GM19455 (cell line): ENCODE measurements at regions not wholly inside any gene's neighbourhood (a gene's known extent, or its start where the extent isn't known, plus 50 kb on each side); places are given as distances from the start of the nearest gene placed in this dataset.
"Not testable (repeated sequence)": the region's sequence is repeated elsewhere in the genome, so short reads cannot be mapped to it uniquely, and the experiment has no call there.

ENCODE experiments used
- ATAC-seq: cut with Tn5 transposase; IDR thresholded peaks from one replicate; pipeline ENCODE4 v1.9.1; 2021; ENCODE audit not compliant: unreplicated experiment

GRCh38 chr15:94834494-94834893, 603.1 kb downstream of the MCTP2 start:
- ATAC-seq = no peak

- no peak for ATAC-seq
These were observed 606.9 kb downstream of the MCTP2 start for GRCh38 chr15:94838281-94838680.

- no peak for ATAC-seq
These were observed 609.7 kb downstream of the MCTP2 start for GRCh38 chr15:94840794-94841783.

GRCh38 chr15:94843060-94843459, 611.7 kb downstream of the MCTP2 start:
- no peak for ATAC-seq

- no peak for ATAC-seq
These were observed 612.8 kb downstream of the MCTP2 start for GRCh38 chr15:94844198-94844537.

GRCh38 chr15:94844538-94845389, 613.4 kb downstream of the MCTP2 start:
- ATAC-seq = no peak

- no peak for ATAC-seq
These were observed 614.0 kb downstream of the MCTP2 start for GRCh38 chr15:94845390-94845716.

GRCh38 chr15:94847325-94847724, 616.0 kb downstream of the MCTP2 start:
- ATAC-seq = no peak

- ATAC-seq = no peak
These were observed 616.7 kb downstream of the MCTP2 start for GRCh38 chr15:94848054-94848453.

GRCh38 chr15:94855018-94855408, 623.7 kb downstream of the MCTP2 start:
- ATAC-seq = no peak

GRCh38 chr15:94855409-94856266, 624.3 kb downstream of the MCTP2 start:
- no peak for ATAC-seq

- ATAC-seq = no peak
These were observed 625.0 kb downstream of the MCTP2 start for GRCh38 chr15:94856267-94856854.

- no peak for ATAC-seq
These were observed 626.1 kb downstream of the MCTP2 start for GRCh38 chr15:94857466-94857865.

- ATAC-seq = no peak
These were observed 626.6 kb downstream of the MCTP2 start for GRCh38 chr15:94858011-94858410.

GRCh38 chr15:94858449-94858848, 627.1 kb downstream of the MCTP2 start:
- ATAC-seq = no peak

GRCh38 chr15:94858920-94859319, 627.6 kb downstream of the MCTP2 start:
- no peak for ATAC-seq

- ATAC-seq = no peak
These were observed 633.2 kb downstream of the MCTP2 start for GRCh38 chr15:94864600-94864999.

- ATAC-seq = not testable (repeated sequence)
These were observed 636.9 kb downstream of the MCTP2 start for GRCh38 chr15:94868265-94868664.

GRCh38 chr15:94875550-94875949, 644.2 kb downstream of the MCTP2 start:
- ATAC-seq = no peak

GRCh38 chr15:94877833-94878232, 646.5 kb downstream of the MCTP2 start:
- no peak for ATAC-seq
